MG63 (cell line): ENCODE measurements at regions not wholly inside any gene's neighbourhood (a gene's known extent, or its start where the extent isn't known, plus 50 kb on each side); places are given as distances from the start of the nearest gene placed in this dataset.

Source experiments
- DNase-seq: peaks from one replicate; pipeline ENCODE4 v3.0.0-alpha.2; 2020
- H3K27me3 ChIP-seq: fragments of 250-450 bp; sonication (Bioruptor Pico); 2 replicates; pipeline ENCODE4 v1.5.1; 2020; ENCODE audit warnings: mild to moderate bottlenecking, moderate library complexity
- H3K36me3 ChIP-seq: fragments of 250-450 bp; sonication (Bioruptor Pico); 2 replicates; pipeline ENCODE4 v1.5.1; 2020; ENCODE audit warnings: mild to moderate bottlenecking, moderate library complexity
- H3K4me3 ChIP-seq: fragments of 250-450 bp; sonication (Bioruptor Pico); 2 replicates; pipeline ENCODE4 v1.5.1; 2020; ENCODE audit warnings: mild to moderate bottlenecking, moderate library complexity
- H3K9me3 ChIP-seq: fragments of 250-450 bp; sonication (Bioruptor Pico); 2 replicates; pipeline ENCODE4 v1.5.1; 2020; ENCODE audit warnings: mild to moderate bottlenecking, moderate library complexity

DNA sequence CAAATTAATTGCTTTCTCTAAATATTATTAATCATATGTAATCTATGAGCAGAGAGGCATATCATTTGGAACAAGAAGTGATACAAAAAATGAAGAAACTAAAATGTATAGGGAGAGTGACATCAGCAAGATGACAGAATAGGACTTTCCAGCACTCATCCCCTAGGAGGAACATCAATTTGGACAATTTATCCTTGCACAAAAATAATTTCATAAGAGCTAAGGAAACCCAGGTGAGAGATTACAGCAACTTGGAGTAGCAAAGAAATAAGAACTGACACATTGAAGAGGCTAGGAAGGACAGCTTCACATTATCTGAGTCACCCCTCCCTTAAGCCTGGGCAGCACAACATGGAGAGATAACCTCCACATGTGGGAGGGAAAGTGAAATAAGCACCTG is 347.5 kb downstream of the MAFB start:
- Histone ChIP-seq H3K36me3 (no peaks in the 10 kb centered on the region), H3K27me3 (peaks cover 4% of the 10 kb centered on the region; the same call in 1 of the 2 replicates), H3K9me3 (peaks cover 6% of the 10 kb centered on the region), H3K4me3 (no peak overlapping the region)
- no peak for DNase-seq

- Histone ChIP-seq H3K9me3 (peaks cover 6% of the 10 kb centered on the region), H3K4me3 (no peak overlapping the region), H3K27me3 (peaks cover 4% of the 10 kb centered on the region; the same call in 1 of the 2 replicates), H3K36me3 (no peaks in the 10 kb centered on the region)
- no peak for DNase-seq
Observed at GRCh38 chr20:40339661-40340449, 349.2 kb downstream of the MAFB start.

- no peak overlapping the region for H3K4me3 ChIP-seq
- no peaks in the 10 kb centered on the region for H3K9me3 ChIP-seq
- H3K36me3 ChIP-seq, result no peaks in the 10 kb centered on the region
- no peak for DNase-seq
- H3K27me3 ChIP-seq, result peaks cover 4% of the 10 kb centered on the region; the same call in 1 of the 2 replicates
Observed at GRCh38 chr20:40336533-40336932, 352.5 kb downstream of the MAFB start.

DNA sequence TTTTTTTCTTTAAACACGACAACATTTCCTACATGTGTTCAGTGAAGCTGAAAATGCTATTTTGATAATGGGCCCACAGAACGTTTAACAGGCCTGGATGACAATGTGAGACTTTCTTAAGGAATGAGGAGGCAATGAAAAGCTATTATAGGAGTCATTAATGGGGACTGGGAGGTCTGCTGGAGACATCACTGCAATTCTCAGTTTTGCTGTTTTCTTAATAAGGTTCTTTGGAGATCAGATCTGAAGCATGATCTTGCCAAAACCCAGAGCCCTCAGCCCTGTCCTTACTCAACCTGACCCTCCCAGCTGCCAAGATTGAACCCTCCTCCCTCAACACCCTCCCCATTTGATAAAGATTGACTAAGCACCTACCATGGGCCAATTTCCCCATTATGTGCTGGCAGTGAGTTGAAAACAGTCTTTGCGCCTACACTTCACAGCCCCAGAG is 353.1 kb downstream of the MAFB start:
- no peaks in the 10 kb centered on the region for H3K9me3 ChIP-seq
- H3K36me3 ChIP-seq, result no peaks in the 10 kb centered on the region
- H3K27me3 ChIP-seq, result peaks cover 4% of the 10 kb centered on the region; the same call in 1 of the 2 replicates
- H3K4me3 ChIP-seq, result no peak overlapping the region
- DNase-seq, result peak; percentile 10

- Histone ChIP-seq H3K4me3 (no peak overlapping the region), H3K27me3 (peaks cover 4% of the 10 kb centered on the region; the same call in 1 of the 2 replicates), H3K9me3 (no peaks in the 10 kb centered on the region), H3K36me3 (no peaks in the 10 kb centered on the region)
- DNase-seq, result no peak
Observed at GRCh38 chr20:40335437-40335836, 353.6 kb downstream of the MAFB start.

DNA sequence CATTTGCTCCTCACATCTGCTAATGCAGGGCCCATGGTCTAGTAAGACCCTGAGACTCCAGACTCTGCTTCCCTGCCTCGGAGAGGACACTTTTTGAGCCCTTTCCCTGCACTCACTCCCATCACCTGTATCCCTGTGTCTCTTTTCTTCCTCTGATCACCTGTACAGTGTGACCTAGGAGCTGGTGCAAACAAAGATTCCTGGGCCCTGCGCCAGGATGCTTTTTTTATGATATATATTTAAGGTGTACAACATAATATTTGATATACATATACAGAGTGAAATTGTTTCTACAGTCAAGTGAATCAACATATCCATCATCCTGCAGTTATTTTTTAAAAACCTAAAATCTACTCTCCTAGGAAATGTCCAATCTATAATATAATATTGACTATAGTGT is 355.4 kb downstream of the MAFB start:
- no peak for DNase-seq
- Histone ChIP-seq H3K27me3 (peaks cover 4% of the 10 kb centered on the region; the same call in 1 of the 2 replicates), H3K36me3 (no peaks in the 10 kb centered on the region), H3K4me3 (no peak overlapping the region), H3K9me3 (no peaks in the 10 kb centered on the region)

DNA sequence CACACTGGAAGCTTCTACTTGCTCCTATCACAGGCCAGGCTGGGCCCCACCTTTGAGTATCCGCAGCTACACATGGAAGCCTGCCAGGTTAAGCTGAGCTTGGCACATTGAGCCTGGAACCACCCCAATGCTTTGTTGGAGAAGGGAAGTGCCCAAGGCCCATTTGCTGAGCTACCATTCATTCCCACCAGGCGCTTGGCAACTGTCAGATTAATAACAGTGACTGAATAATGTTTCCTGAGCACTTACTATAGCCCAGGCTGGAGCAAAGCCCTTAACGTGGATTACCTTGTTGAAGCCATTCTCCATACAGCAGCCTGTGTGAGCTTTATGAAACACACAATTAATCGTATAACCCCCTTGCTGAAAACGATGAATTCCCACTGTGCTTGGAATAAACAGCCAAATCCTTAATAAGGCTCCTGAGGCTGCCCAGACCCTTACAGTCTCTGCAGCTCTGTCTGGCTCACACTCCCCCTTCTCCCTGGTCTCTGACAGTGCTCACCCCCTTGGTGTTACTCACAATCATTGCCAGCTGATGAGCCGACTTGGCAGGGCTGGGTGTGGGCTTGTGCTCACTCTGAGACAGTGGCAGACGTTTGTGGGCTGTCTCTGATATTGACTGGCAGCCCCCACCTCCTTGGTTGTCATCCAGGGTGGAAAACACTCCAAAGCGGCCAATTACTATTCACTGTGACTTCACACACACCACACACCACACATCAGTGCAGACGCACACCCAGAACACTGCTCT is 357.1 kb downstream of the MAFB start:
- Histone ChIP-seq H3K9me3 (no peaks in the 10 kb centered on the region), H3K36me3 (no peaks in the 10 kb centered on the region), H3K4me3 (no peak overlapping the region), H3K27me3 (no peaks in the 10 kb centered on the region)
- peak; percentile 65 for DNase-seq

GRCh38 chr20:40331249-40331648 is 357.8 kb downstream of the MAFB start:
- Histone ChIP-seq H3K9me3 (no peaks in the 10 kb centered on the region), H3K4me3 (no peak overlapping the region), H3K36me3 (no peaks in the 10 kb centered on the region), H3K27me3 (no peaks in the 10 kb centered on the region)
- DNase-seq, result no peak

- Histone ChIP-seq H3K9me3 (no peaks in the 10 kb centered on the region), H3K36me3 (no peaks in the 10 kb centered on the region), H3K4me3 (no peak overlapping the region), H3K27me3 (no peaks in the 10 kb centered on the region)
- DNase-seq, result no peak
Observed at GRCh38 chr20:40329321-40329720, 359.7 kb downstream of the MAFB start.

DNA sequence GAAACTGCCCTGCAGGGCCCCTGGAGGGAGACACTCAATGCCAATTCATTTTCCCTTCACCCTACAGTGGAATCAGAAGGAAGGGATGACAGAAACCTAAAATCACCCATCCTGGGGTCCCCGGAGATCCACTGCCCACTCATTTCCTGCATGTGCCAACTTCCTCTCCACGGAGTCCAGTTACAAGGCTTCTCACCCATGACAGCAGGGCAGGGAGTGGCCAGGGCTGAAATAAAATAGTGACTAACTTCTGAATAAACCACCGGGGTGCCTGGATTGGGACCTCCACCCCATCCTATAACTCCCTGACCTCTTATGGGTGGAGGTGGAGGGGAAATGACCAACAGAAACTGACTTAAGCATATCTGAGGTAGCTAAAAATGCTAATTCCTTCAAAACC is 362.3 kb downstream of the MAFB start:
- no peaks in the 10 kb centered on the region for H3K36me3 ChIP-seq
- no peaks in the 10 kb centered on the region for H3K27me3 ChIP-seq
- no peaks in the 10 kb centered on the region for H3K9me3 ChIP-seq
- H3K4me3 ChIP-seq, result no peak overlapping the region
- peak; percentile 26 for DNase-seq

GRCh38 chr20:40325006-40325568 is 363.9 kb downstream of the MAFB start:
- no peaks in the 10 kb centered on the region for H3K27me3 ChIP-seq
- DNase-seq, result no peak
- no peaks in the 10 kb centered on the region for H3K36me3 ChIP-seq
- no peak overlapping the region for H3K4me3 ChIP-seq
- no peaks in the 10 kb centered on the region for H3K9me3 ChIP-seq

DNA sequence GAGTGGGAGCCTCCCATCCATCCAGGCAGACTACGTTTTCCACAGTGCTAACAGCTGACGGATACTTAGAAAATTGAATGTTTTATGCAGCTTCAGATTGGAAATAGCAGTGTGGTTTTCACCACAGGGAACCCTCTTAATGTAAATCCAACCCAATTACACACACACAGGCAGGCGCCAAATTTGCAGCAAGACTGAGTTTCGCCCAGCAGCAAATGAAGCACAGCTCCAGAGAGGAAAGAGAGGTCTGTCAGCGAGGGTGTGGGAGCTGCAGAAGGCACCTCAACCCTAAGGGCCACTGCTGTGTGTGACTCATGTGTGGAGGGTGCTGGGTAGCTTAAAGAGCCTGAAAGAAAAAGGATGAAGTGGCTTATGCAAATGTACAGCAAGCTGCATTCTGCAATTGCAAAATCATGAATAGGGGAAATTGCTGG is 365.7 kb downstream of the MAFB start:
- Histone ChIP-seq H3K4me3 (no peak overlapping the region), H3K36me3 (no peaks in the 10 kb centered on the region), H3K27me3 (no peaks in the 10 kb centered on the region; the same call in 1 of the 2 replicates), H3K9me3 (no peaks in the 10 kb centered on the region)
- DNase-seq, result peak; percentile 76

- no peaks in the 10 kb centered on the region; the same call in 1 of the 2 replicates for H3K27me3 ChIP-seq
- no peaks in the 10 kb centered on the region for H3K9me3 ChIP-seq
- H3K36me3 ChIP-seq, result no peaks in the 10 kb centered on the region
- no peak for DNase-seq
- no peak overlapping the region for H3K4me3 ChIP-seq
Observed at GRCh38 chr20:40322941-40323340, 366.1 kb downstream of the MAFB start.

DNA sequence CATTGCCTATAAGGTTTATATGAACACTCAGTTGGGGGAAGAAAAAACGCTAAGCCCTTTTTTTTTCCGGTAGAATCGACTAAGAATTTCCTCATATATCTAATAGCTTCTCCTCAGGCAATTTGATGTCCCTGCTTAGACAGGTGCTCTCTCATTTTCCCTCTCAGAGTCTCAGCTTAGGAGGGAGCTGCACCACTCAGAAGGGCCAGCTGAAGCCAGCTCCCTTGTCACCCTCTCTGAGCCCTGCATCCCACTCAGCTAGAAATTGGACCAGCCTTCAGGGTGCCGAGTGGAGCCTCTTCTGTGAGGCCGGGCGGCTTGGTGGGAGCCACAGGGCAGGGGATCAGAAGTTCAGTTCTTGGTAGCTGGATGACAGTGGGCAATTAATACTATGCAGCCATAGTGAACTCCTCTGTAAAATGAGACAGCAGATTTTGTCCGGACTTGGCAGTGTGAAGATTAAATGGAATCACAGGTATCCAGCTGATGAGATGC is 368.5 kb downstream of the MAFB start:
- Histone ChIP-seq H3K27me3 (no peaks in the 10 kb centered on the region; the same call in 1 of the 2 replicates), H3K36me3 (no peaks in the 10 kb centered on the region), H3K4me3 (no peak overlapping the region), H3K9me3 (no peaks in the 10 kb centered on the region)
- no peak for DNase-seq

DNA sequence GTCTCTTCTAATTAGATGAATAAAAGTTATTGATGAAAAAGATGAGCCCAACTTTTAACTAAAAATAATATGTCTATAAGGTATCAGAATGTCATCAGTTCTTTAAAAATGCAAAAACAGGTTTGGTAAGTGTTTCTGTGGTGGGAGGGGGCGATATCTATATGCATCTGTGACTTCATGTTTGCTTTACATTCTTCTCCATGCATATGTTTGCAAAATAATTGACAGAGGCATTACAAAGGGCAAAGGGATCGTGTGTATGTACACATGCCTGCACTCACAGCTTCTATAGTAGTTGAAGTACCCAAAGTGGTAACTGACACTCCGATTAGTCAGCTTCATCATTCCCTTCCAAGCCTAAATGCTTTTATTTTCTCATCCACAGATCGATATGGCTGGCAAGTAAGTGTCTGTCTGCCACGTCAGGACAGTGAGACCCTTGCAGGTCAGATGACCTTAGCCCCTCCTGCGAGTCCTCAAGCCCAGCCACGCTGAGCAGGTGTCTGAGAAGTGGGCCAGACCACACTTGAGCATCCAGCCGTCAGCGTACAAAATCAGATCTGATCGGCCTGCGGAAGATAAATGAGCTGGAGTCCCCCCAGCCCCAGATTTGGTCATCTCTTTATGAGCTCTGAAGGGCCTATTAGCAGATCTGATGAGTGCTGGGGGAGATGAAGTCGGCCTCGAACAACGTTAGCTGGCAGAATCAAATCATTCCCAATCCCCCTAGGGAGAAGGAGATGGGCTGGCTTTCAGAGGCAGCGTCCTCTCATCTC is 369.1 kb downstream of the MAFB start:
- H3K4me3 ChIP-seq, result no peak overlapping the region
- no peak for DNase-seq
- no peaks in the 10 kb centered on the region; the same call in 1 of the 2 replicates for H3K27me3 ChIP-seq
- H3K36me3 ChIP-seq, result no peaks in the 10 kb centered on the region
- H3K9me3 ChIP-seq, result no peaks in the 10 kb centered on the region

DNA sequence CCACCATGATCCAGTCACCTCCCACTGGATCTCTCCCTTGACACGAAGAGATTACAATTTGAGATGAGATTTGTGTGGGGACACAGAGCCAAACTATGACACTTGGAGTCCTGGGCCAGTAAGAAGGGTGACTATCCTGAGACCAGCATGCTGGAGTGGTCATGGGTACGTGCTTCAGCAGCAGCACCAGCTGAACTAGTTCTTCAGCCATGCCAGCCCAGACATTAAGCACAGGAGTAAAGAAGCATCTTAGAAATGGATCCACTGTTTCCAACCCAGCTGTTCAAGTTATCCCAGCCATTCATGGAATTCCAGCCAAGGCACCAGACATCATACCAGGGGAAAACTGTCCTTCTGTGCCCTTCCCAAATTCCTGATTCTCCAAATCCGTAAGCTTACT is 370.0 kb downstream of the MAFB start:
- H3K4me3 ChIP-seq, result no peak overlapping the region
- no peaks in the 10 kb centered on the region; the same call in 1 of the 2 replicates for H3K27me3 ChIP-seq
- no peak for DNase-seq
- H3K36me3 ChIP-seq, result no peaks in the 10 kb centered on the region
- H3K9me3 ChIP-seq, result no peaks in the 10 kb centered on the region
